Activated T-helper 1 cell treated with Interleukin-2 at 50 U/mL for 16 hours (primary cell): ENCODE measurements at regions not wholly inside any gene's neighbourhood (a gene's known extent, or its start where the extent isn't known, plus 50 kb on each side); places are given as distances from the start of the nearest gene placed in this dataset.

Experiments used
- DNase-seq: peaks from one replicate; pipeline ENCODE4 v3.0.0-alpha.2; 2020; ENCODE audit warnings: low read depth

- no peak for DNase-seq
These were observed 65.8 kb upstream of the RPS6KA2 start for GRCh38 chr6:166692723-166693302.

GRCh38 chr6:166691746-166692145, 64.7 kb upstream of the RPS6KA2 start:
- DNase-seq = no peak

- no peak for DNase-seq
These were observed 64.1 kb upstream of the RPS6KA2 start for GRCh38 chr6:166691199-166691598.

DNA sequence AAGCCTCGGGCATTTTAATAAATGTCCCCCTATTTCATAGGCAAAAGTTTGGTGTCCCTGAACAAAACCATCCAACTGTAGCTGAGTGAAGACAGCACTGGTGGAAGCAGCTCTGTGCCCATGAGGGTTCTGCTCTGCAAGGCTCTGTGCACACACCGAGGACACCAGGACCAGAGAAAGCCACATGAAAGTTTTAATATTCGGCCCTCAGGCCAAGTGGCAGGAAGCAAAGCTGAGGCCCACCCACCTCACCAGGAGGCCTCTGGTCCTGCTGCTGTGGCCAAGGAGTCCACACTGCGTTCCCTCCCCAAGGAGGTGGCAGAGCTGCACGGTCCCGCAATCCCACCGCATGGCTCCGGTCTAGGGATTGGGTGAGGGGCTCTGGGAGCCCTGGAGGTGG, 62.6 kb upstream of the RPS6KA2 start:
- no peak for DNase-seq

- DNase-seq = no peak
These were observed 61.9 kb upstream of the RPS6KA2 start for GRCh38 chr6:166688901-166689300.

GRCh38 chr6:166687879-166688205, 60.8 kb upstream of the RPS6KA2 start:
- no peak for DNase-seq

DNA sequence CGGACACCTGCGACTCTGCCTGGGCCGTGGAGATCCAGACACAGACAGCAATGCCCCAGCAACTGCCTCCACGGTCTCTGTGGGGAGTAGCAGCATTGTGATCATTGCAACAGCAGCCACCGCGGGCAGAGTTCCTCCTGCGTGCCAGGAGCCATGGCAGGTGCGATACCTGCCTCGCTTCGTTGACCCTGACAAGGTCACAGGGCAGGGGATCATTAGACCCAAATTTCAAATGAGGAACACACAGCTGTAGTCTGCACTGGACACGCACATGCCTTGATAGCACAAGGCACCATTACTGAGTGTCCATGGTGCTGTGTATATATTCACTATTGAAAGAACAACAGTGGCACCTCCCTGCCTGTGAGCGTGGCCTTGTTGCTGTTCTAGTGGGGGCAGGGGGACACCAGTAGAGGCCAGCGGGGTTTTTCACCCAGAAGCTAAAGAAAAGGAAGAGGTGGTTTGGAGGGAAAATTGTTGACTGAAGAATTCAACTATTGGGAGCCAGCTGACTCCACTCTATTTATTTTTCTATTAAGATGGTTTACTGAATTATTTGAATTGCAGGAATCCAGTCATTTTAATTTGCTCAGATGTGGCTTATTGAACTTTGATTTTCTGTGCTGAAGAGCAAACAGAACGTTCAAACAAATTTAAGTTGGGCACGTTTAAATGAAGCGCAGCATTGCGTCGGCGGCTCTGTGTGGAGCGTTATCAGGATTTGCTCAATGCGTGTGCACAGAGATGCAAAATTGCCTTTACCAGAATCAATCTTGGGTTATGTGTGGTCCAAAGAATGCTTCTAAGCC, 60.2 kb upstream of the RPS6KA2 start:
- DNase-seq = no peak

DNA sequence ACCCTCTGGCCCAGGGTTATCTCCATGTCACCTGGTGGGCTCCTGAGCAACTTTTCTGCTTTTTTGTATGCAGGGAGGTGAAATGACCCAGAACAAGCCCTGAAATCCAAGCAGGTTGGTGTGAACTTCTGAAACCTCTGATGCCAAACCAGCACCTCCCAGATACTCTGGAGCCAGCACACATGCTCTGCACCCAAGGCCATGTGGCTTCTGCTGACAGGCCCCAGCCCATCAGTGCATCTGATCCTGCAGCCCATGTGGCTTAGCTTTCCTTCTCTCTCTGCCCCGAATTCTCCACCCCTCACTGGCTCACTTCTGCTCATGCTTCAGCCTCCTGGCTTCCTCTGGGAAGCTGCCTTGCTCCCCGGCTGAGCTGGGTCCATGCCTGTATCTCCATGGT, 59.3 kb upstream of the RPS6KA2 start:
- DNase-seq = no peak

- DNase-seq = no peak
These were observed 57.8 kb upstream of the RPS6KA2 start for GRCh38 chr6:166684866-166685265.

GRCh38 chr6:166684170-166684569, 57.1 kb upstream of the RPS6KA2 start:
- no peak for DNase-seq

DNA sequence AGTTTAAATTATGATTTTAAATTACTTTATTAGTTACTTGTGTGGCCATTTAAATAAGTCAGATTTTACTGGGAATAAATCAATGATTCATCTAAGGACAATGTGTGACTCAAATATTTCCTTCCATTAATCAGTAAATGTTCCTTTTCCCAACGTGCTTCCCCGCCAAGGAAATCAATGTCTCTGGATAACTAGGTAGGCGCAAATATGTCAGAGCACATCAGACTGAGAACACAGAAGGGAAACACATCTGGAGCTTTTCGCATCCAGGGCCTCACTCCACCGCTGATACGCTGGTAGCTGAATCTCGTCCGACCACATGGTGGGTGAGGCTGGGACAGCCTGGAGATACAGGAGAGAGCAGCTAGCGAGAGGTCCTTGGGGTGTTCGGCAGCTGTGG, 56.4 kb upstream of the RPS6KA2 start:
- DNase-seq = no peak

GRCh38 chr6:166679566-166679965, 52.5 kb upstream of the RPS6KA2 start:
- DNase-seq = no peak

- no peak for DNase-seq
These were observed 51.4 kb upstream of the RPS6KA2 start for GRCh38 chr6:166678426-166678825.

- no peak for DNase-seq
These were observed 50.9 kb upstream of the RPS6KA2 start for GRCh38 chr6:166677941-166678340.
